Fibroblast of the conjunctiva (primary cell): ENCODE measurements at regions not wholly inside any gene's neighbourhood (a gene's known extent, or its start where the extent isn't known, plus 50 kb on each side); places are given as distances from the start of the nearest gene placed in this dataset.
"Not testable (repeated sequence)": the region's sequence is repeated elsewhere in the genome, so short reads cannot be mapped to it uniquely, and the experiment has no call there.

Source experiments
- DNase-seq: peaks from one replicate; pipeline ENCODE4 v3.0.0-alpha.2; 2010; ENCODE audit warnings: low read depth

- peak; percentile 8 for DNase-seq
Observed at GRCh38 chr12:25424211-25424731, 128.8 kb downstream of the LMNTD1 start.

- DNase-seq: no peak
Observed at GRCh38 chr12:25423355-25424050, 129.6 kb downstream of the LMNTD1 start.

- no peak for DNase-seq
Observed at GRCh38 chr12:25422241-25422640, 130.8 kb downstream of the LMNTD1 start.

GRCh38 chr12:25421651-25422167 is 131.4 kb downstream of the LMNTD1 start:
- DNase-seq: no peak

GRCh38 chr12:25420116-25420515 is 133.0 kb downstream of the LMNTD1 start:
- no peak for DNase-seq

GRCh38 chr12:25419595-25419994 is 133.5 kb downstream of the LMNTD1 start:
- DNase-seq: no peak

- no peak for DNase-seq
Observed at GRCh38 chr12:25417071-25417470, 136.0 kb downstream of the LMNTD1 start.

- no peak for DNase-seq
Observed at GRCh38 chr12:25416516-25416915, 136.6 kb downstream of the LMNTD1 start.

GRCh38 chr12:25415004-25415403 is 138.1 kb downstream of the LMNTD1 start:
- no peak for DNase-seq

GRCh38 chr12:25412735-25413134 is 140.3 kb downstream of the LMNTD1 start:
- DNase-seq: no peak

- DNase-seq: no peak
Observed at GRCh38 chr12:25404955-25405354, 148.1 kb downstream of the LMNTD1 start.

GRCh38 chr12:25401547-25402345 is 151.0 kb upstream of the KRAS start:
- no peak for DNase-seq

GRCh38 chr12:25397001-25397400 is 146.3 kb upstream of the KRAS start:
- DNase-seq: no peak

- no peak for DNase-seq
Observed at GRCh38 chr12:25395227-25395626, 144.5 kb upstream of the KRAS start.

- not testable (repeated sequence) for DNase-seq
Observed at GRCh38 chr12:25394775-25395174, 144.0 kb upstream of the KRAS start.

GRCh38 chr12:25394025-25394424 is 143.3 kb upstream of the KRAS start:
- no peak for DNase-seq

- DNase-seq: not testable (repeated sequence)
Observed at GRCh38 chr12:25391346-25391745, 140.6 kb upstream of the KRAS start.

- no peak for DNase-seq
Observed at GRCh38 chr12:25388183-25388582, 137.5 kb upstream of the KRAS start.

GRCh38 chr12:25387732-25388050 is 137.0 kb upstream of the KRAS start:
- DNase-seq: no peak

GRCh38 chr12:25386831-25387731 is 136.4 kb upstream of the KRAS start:
- DNase-seq: peak; percentile 87

GRCh38 chr12:25384893-25385248 is 134.1 kb upstream of the KRAS start:
- no peak for DNase-seq
